HG02852 (cell line): ENCODE measurements at regions not wholly inside any gene's neighbourhood (a gene's known extent, or its start where the extent isn't known, plus 50 kb on each side); places are given as distances from the start of the nearest gene placed in this dataset.
"Not testable (repeated sequence)": the region's sequence is repeated elsewhere in the genome, so short reads cannot be mapped to it uniquely, and the experiment has no call there.

Experiments used
- ATAC-seq: cut with Tn5 transposase; IDR thresholded peaks from one replicate; pipeline ENCODE4 v1.9.1; 2021; ENCODE audit warnings: mild to moderate bottlenecking, moderate library complexity; ENCODE audit not compliant: unreplicated experiment

- no peak for ATAC-seq
Observed at GRCh38 chr9:71514344-71514975, 253.9 kb downstream of the CEMIP2 start.

- no peak for ATAC-seq
Observed at GRCh38 chr9:71509054-71509453, 259.3 kb downstream of the CEMIP2 start.

DNA sequence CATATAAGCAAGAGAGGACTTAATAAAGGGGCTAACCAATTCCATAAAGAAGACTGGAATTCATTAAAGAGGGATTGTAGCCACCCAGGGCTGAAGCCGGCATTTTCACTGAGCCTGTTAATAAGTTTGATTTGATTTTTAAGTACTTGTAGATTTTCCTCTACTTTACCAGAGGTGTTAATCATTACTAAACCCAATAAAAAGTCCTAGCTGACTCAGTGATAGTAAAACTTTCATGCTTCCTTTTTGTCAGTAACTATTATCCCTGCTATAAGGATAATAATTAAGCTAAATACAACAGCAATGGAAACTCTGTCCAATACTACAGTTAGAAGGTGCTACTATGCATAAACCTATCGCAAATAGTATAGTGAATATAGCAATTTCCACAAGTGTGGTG, 260.2 kb downstream of the CEMIP2 start:
- not testable (repeated sequence) for ATAC-seq

DNA sequence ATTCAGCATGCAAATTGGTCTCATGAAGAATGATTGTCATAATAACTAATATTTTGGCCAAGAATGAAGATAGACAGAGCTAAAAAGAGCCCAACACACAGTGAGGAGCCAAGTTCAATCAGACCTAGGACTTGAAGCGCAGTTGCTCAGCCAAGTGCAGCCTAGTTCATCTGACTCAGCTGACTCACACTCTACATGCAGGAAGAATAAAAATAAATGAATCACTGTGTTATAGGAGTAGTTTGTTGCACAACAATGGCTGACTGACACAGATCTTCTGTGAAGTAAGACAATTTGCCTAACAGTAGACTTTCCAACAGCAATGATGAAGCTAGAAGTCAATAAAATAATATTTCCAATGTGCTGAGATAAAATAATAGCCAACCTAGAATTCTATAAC, 261.5 kb downstream of the CEMIP2 start:
- no peak for ATAC-seq

GRCh38 chr9:71504636-71505035, 263.7 kb downstream of the CEMIP2 start:
- no peak for ATAC-seq

GRCh38 chr9:71498691-71499090, 269.6 kb downstream of the CEMIP2 start:
- no peak for ATAC-seq

DNA sequence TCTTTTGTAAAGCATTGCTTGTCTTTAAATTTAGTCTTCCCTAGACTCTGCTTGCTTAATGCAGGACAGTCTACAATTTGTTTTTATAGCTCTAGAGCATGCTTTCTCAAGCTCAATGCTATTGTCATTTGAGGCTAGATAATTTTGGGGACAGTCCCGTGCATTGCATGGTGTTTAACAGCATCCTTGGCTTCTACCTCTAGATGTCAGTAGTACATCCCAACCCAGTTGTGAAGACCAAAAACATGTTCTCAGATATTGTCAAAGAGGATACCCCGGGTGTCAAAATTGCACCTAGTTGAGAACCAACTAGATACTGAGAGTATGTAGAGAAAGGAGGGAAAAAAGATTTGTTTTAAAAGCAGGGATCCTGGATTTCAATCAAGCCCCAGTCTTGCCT, 277.5 kb downstream of the CEMIP2 start:
- no peak for ATAC-seq

- ATAC-seq, result no peak
Observed at GRCh38 chr9:71487061-71487460, 281.3 kb downstream of the CEMIP2 start.

DNA sequence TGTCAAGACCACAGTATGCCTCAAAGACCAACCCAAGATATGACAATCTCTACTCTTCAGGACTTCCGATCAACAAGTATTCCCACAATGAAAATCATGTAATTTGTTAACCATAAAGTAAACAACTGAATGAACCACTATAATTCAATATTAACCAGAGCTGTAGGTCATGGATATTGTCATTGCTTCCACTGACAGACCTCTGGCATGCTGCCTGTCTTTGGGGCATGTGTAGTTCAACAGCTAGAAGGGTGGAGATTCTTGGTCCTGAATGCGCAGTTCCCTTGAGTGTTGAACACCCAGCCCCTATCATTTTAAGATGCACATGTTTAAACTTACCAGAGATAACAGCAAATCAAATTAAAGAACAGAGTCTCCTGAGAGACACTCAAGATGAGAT, 283.0 kb downstream of the CEMIP2 start:
- ATAC-seq, result no peak

DNA sequence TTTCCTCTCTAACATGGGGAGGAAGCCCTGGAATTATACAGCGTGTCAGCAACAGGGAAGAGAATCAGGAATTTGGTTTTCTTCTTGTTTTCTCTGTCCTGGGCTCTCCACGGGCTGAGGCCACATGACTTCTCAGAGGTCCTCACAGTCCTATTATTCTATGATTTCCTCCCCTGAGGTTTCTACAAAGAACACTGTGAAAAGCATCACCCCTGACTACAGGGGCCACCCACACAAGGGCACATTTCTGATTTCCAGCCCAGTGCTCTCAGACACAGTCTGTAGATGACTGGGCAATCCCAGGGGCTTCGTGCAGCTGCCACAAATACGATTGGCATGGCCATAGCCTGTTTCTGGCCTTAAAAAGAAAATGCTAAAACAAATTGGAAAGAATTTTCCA, 284.9 kb downstream of the CEMIP2 start:
- ATAC-seq, result no peak

- no peak for ATAC-seq
Observed at GRCh38 chr9:71479621-71480020, 288.7 kb downstream of the CEMIP2 start.

DNA sequence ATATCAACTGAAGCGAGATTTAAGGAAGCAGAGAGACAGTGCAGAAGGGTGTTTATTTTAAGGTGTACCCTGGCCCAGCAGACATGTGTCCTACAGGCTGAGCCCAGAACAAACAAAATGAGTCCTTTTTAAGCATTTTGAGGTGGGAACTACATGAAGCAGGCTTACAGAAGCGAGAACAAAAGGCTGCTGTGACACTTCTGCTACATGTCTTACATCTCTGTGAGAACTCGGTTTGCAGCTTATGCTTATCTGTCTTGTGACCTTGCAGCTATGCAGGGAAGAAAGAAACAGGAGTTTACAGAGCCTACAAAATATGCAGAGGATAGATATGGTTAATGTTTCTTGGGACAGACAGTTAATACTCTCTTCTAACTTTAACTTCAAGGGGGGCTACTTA, 295.9 kb downstream of the CEMIP2 start:
- no peak for ATAC-seq

GRCh38 chr9:71465392-71465791, 302.9 kb downstream of the CEMIP2 start:
- no peak for ATAC-seq

DNA sequence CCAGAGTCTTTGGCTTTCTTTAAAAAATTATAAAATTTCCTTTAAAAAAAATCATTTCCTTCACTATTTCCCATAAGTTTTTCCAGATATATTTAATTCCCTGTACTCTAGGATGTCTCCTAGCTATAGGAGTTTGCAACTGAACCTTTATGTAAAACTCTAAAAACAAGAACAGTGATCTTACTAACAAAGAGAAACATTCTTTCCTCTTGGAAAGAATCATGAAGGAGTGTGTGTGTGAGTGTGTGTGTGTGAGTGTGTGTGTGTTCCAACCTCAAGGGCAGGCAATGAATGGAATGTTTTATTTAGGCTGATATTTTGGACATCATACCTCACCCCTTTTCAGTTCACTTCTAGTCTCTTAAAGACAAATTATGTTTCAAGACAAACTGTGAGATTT, 309.2 kb downstream of the CEMIP2 start:
- no peak for ATAC-seq

- peak; percentile 85 for ATAC-seq
Observed at GRCh38 chr9:71446473-71447411, 321.6 kb downstream of the CEMIP2 start.

DNA sequence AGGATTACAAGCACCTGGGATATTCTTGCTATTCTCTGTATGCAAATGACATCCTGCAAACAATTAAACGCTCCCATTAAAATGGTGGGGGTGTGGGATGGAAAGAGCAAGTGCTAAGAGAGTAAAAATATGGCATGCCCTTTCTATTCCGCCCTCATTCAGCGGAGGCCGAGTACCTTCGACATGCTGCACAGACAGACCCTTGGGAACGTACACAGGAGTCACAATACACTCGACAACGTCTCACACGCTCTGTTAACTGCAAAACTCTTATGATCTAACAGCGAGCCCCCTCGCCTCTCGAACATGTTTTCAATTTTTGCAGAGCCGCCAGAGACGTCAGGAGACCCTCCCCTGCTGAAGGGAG, 322.2 kb downstream of the CEMIP2 start:
- ATAC-seq, result peak; percentile 11

DNA sequence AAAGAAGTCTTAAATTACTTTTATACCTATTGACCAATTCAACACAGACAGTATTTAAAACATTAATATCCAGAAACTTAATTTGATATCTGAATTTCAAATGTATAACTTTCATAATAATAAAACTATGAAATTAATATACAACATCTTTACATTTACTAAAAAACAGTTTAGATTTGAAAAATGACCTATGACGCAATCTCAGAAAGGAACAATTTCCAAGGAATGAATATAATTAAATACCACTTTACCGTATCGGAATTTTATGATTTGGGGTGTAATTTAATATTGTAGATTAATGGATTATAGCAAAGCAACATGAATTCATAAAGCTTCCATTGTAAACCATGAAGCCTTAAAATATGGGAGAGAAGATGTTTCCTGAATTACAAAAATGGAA, 321.5 kb upstream of the TRPM3 start:
- no peak for ATAC-seq

DNA sequence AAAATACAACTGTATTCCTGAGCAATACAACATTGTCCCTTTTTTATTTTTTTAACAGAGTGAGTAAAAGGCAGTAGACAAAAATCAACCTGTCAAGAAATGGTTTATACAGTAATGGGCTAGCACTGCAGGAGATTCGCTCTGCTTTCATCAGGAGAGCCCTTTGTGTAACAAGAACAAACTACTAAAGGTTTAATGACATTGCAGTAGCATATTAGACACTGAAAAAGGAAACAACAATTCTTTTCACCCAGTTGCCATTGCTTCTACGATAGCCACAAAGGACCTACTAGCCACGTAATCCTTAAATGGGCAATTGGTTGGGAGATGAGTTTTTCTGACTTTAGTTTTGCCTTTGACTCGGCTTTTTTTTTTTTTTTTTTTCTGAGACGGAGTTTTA, 319.8 kb upstream of the TRPM3 start:
- no peak for ATAC-seq

GRCh38 chr9:71431931-71432330, 310.5 kb upstream of the TRPM3 start:
- ATAC-seq, result no peak

GRCh38 chr9:71407341-71407740, 285.9 kb upstream of the TRPM3 start:
- not testable (repeated sequence) for ATAC-seq

GRCh38 chr9:71403106-71403505, 281.7 kb upstream of the TRPM3 start:
- no peak for ATAC-seq

GRCh38 chr9:71393005-71393404, 271.6 kb upstream of the TRPM3 start:
- ATAC-seq, result no peak
